GM19438 (cell line): ENCODE measurements at regions not wholly inside any gene's neighbourhood (a gene's known extent, or its start where the extent isn't known, plus 50 kb on each side); places are given as distances from the start of the nearest gene placed in this dataset.

Experiments used
- ATAC-seq: cut with Tn5 transposase; IDR thresholded peaks from one replicate; pipeline ENCODE4 v1.9.1; 2021; ENCODE audit warnings: low read depth; ENCODE audit not compliant: unreplicated experiment

- ATAC-seq = no peak
Measured at GRCh38 chr15:77742570-77742969, 109.9 kb upstream of the LINGO1 start.

GRCh38 chr15:77742127-77742526, 109.4 kb upstream of the LINGO1 start:
- no peak for ATAC-seq

- no peak for ATAC-seq
Measured at GRCh38 chr15:77741106-77741505, 108.4 kb upstream of the LINGO1 start.

GRCh38 chr15:77739591-77740378, 107.1 kb upstream of the LINGO1 start:
- ATAC-seq = no peak

- no peak for ATAC-seq
Measured at GRCh38 chr15:77738441-77739302, 106.0 kb upstream of the LINGO1 start.

- no peak for ATAC-seq
Measured at GRCh38 chr15:77738038-77738370, 105.3 kb upstream of the LINGO1 start.

- no peak for ATAC-seq
Measured at GRCh38 chr15:77737238-77738037, 104.7 kb upstream of the LINGO1 start.

GRCh38 chr15:77734306-77734705, 101.6 kb upstream of the LINGO1 start:
- no peak for ATAC-seq

GRCh38 chr15:77733579-77734300, 101.0 kb upstream of the LINGO1 start:
- no peak for ATAC-seq

- ATAC-seq = no peak
Measured at GRCh38 chr15:77732514-77733335, 100.0 kb upstream of the LINGO1 start.

- ATAC-seq = no peak
Measured at GRCh38 chr15:77731945-77732344, 99.2 kb upstream of the LINGO1 start.

GRCh38 chr15:77731067-77731466, 98.4 kb upstream of the LINGO1 start:
- no peak for ATAC-seq

- no peak for ATAC-seq
Measured at GRCh38 chr15:77727635-77728304, 95.1 kb upstream of the LINGO1 start.

GRCh38 chr15:77724715-77725114, 92.0 kb upstream of the LINGO1 start:
- no peak for ATAC-seq

- no peak for ATAC-seq
Measured at GRCh38 chr15:77723756-77724155, 91.0 kb upstream of the LINGO1 start.

GRCh38 chr15:77722759-77723460, 90.2 kb upstream of the LINGO1 start:
- no peak for ATAC-seq

- ATAC-seq = no peak
Measured at GRCh38 chr15:77721963-77722362, 89.3 kb upstream of the LINGO1 start.

- no peak for ATAC-seq
Measured at GRCh38 chr15:77720655-77721054, 87.9 kb upstream of the LINGO1 start.
